NCI-H2196 (cell line): ENCODE measurements at regions not wholly inside any gene's neighbourhood (a gene's known extent, or its start where the extent isn't known, plus 50 kb on each side); places are given as distances from the start of the nearest gene placed in this dataset.
A peak's percentile ranks its signal among the peaks of the same experiment; 100 is the strongest.
"Not testable (repeated sequence)": the region's sequence is repeated elsewhere in the genome, so short reads cannot be mapped to it uniquely, and the experiment has no call there.

Experiments
- DNase-seq: peaks from one replicate; lab custom pipeline; 2025; ENCODE audit not compliant: unreplicated experiment; lab: John Stamatoyannopoulos, UW

DNA sequence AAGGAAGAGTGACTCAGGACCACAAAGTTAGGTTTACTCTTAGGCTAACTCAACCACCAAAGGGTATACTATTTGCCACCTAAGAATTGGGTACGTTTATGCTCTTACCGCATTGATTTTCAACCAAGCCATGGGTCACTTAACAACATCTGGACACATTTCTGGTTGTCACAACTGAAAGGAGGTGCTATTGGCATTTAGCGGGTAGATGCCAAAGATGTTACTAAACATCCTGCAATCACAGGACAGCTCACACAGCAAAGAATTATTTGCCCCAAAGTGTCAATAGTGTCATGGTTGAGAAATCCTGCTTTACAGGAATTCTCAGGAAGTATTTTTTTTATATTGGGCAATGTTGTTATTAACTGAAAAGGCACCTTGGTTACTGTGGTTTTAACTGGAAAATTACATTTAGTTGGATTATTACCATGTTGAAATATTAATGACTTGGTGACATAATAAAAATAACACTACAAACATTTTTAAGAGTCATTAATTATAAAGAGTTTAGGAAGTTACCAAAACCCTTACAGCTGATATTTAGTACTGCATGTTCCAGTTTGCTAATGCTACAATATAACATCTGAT lies 185.0 kb upstream of the TMEM196 start:
- DNase-seq: no peak

DNA sequence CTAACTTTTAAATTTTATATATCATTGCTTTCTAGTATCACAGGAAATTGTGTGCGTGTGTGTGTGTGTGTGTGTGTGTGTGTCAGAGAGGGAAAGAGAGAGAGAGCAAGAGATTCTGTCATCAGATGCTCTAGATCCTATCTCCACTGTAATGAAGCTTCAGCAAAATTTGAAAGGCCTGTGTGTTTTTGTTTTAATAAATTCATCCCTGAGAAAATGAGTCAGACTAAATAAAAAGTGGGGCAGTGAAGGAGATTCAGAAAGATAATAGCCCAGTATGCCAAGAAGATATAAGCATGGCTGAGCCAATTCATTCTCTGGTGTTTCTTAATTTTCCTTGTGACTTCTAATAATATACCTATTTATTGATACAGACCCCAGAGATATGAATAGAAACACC lies 184.2 kb upstream of the TMEM196 start:
- DNase-seq: no peak

DNA sequence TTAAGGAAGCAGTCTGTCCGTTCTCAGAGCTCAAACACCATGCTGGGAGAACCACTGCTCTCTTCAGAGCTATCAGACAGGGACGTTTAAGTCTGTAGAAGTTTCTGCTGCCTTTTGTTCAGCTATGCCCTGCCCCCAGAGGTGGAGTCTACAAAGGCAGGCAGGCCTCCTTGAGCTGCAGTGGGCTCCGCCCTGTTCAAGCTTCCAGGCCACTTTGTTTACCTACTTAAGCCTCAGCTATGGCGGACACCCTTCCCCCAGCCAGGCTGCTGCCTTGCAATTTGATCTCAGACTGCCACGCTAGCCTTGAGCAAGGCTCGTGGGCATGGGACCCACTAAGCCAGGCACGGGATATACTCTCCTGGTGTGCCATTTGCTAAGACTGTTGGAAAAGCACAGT lies 180.7 kb upstream of the TMEM196 start:
- DNase-seq: not testable (repeated sequence)

DNA sequence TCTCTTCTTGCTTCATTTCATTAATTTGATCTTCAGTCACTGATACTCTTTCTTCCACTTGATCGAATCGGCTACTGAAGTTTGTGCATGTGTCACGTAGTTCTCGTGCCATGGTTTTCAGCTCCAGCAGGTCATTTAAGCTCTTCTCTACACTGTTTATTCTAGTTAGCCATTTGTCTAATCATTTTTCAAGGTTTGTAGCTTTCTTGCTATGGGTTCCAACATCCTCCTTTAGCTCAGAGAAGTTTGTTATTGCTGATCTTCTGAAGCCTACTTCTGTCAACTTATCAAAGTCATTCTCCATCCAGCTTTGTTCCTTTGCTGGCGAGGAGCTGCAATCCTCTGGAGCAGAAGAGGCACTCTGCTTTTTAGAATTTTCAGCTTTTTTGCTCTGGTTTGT lies 180.0 kb upstream of the TMEM196 start:
- DNase-seq: not testable (repeated sequence)

DNA sequence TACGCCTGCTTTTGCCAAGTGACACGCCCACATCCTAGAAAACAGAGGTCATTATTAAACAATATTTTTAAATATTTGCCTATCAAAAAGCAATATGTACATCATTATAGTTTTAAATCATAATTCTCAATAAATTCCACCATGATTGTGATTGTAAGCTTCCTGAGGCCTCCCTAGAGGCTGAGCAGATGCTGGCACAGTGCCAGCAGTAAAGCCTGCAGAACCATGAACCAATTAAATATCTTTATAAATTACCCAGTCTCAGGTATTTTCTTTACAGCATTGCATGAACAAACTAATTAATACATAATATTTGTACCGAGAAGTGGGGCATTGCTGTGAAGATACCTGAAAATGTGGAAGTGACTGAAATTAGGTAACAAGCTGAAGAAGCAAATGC lies 174.7 kb upstream of the TMEM196 start:
- DNase-seq: no peak

DNA sequence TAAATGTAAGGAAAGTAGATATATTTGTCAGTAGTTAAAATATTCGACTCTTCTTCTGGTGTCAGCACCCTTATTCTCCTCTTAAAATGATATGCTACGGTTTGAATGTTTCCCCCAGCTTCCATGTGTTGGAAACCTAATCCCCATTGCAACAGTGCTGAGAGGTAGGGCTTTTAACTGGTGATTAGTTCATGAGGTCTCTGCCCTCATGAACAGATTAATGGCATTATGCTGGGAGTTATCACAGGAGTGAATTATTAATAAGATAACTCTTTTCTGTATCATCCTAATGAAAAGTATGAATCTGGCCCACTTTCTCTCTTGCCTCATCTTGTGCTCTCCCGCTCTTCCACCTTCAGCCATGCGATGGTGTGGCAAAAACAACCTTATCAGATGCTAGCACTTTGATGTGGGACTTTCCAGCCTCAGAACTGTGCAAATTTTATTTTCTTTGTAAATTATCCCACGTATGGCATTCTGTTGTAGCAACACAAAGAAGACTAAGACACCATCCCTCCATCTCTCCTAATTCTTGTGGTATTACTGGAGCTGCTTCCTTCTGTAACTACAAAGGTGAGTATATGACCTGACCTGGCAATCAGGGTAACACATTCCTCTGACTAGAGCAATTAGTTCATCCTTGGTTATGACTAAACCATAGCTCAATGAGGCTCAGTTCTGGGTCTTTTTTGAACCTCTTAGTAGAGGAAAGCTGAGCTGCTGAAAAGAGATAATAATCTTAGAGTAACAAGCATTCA lies 171.1 kb upstream of the TMEM196 start:
- DNase-seq: no peak

DNA sequence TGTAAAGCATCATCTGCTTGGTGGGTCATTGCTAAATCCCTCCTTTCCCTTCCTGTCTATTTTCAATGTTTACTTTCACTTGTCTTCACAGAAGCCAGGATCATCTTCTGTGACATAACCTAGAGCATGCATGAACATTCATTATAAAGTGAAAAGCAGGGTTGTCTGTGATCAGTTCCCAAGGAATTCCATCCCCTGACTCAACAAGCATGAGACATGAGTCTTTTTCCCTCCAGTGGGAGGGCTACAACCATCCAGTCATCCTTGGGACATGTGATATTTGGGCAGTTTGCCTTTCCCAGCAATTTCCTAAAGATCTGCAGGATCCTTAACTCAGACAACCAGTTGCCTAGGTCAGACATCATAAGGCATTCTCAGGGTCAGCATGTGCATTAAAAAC lies 166.3 kb upstream of the TMEM196 start:
- DNase-seq: no peak

DNA sequence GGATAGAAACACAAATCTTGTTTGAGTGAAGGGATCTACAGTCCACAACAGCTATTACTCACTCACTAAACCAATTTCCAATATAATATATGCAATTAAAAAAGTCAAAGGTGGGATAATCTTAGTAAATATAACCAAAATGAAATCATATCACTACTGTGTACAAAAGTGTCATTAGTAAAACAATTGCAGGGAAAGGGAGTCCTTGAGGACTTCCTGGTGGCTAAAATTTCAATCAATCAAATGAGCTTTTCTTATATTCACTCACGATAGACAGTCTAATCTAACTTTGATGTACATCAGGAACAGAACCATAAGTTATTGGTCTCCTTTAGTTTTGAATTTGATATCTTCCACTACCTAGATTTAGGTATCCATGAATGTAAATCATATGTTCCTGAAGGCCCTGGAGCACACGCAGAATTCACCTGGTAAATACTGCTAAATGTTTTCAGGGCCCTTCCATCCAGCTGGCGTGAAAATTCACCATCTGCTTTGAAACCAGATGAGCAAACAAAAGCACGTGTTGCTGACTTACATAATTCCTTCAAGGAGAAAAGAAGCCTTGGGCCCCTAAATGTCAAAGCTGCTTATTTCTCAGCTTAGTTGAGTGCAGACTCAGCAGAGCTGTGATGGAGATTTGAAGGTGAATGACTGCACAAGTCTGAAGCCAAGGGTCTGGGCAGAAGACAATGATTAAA lies 159.3 kb upstream of the TMEM196 start:
- DNase-seq: peak; percentile 5

DNA sequence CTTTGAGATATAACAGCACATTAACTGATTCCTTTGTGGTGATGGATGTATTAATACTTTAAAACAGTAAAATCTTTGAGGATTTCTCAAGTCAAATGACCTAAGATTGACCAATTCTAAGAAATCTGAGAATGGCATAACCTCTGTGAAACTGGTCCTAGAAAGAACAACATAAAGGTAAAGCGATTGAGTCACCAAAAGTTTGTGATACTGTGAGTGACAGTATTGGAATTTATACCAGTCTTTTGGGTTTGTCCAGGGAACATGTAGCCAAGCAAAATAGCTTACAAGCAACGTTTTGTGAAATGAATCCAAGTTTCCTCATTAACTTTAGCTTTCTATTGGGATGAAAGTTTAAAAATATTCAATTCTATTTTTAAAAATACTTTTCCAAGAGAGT lies 157.4 kb upstream of the TMEM196 start:
- DNase-seq: no peak

DNA sequence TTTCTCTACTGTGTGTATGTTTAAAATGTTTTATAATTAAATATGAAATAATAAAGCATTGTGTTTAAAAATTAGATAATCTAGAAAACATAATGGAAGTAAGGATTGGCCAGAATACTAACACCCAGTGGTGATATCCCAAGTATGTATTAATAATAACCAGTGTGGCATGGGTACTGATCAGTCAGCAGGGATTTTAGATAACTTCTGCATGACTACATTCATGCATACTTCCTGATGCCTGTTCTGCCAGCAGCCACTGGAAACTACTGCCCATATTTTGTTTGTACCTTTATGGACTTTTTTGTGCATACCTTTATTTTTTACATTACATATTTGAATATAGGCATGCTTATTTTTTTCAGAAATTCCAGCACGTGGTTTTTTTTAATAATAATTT lies 156.6 kb upstream of the TMEM196 start:
- DNase-seq: no peak

DNA sequence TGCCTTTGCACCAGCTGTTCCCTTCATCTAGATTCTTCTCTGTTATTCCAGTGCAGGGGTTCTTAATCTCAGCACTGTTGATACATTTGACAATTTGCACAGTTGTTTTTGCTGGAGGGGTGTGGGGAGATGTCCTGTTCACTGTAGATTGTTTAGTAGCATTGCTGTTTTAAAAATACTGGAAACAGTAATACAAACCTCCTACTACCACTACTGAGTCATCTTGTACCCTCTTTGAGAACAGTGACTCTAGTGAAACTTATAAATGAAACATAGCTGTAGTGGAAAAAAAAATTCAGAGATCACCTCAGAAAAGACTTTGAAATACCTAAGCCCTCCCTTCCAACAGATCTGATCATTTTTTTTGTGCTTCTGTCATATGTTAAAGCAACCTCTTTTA lies 154.8 kb upstream of the TMEM196 start:
- DNase-seq: no peak

DNA sequence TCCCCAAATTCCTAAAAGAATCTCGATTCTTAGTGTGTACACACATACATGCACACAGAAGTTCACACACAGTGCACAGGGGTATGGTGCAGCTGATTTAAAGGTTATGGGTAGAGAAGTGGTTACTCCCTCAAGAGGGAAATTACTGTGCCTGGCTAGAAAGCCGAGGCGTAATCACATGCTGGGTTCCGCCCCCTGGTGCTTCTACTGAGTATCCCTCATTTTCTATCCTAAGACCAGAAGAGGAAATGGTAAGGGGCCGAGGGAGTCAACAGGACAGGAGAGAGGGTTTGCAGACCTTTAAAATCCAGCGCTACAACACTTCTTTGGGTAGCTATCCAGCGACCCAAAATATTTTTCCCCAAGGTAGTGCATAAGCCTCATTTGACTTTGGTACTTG lies 147.3 kb upstream of the TMEM196 start:
- DNase-seq: no peak

DNA sequence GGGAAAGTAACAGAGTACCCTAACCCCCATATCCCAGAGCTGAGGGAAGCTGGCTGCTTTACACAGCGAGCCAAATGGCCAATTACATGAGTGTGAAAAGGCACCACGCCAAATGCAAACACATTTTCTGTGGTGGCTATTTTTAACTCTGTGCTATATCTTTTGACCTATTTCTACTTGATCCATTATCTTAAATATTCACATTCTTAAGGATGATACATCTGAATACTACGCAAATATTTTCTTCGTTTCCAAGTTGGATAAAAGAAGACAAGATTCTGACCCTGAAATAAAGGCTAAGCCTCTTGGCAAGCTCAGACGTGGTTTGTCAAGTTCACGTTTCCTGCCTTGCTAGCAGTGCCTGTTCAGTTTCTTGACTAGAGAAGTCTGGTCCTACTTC lies 146.7 kb upstream of the TMEM196 start:
- DNase-seq: no peak

DNA sequence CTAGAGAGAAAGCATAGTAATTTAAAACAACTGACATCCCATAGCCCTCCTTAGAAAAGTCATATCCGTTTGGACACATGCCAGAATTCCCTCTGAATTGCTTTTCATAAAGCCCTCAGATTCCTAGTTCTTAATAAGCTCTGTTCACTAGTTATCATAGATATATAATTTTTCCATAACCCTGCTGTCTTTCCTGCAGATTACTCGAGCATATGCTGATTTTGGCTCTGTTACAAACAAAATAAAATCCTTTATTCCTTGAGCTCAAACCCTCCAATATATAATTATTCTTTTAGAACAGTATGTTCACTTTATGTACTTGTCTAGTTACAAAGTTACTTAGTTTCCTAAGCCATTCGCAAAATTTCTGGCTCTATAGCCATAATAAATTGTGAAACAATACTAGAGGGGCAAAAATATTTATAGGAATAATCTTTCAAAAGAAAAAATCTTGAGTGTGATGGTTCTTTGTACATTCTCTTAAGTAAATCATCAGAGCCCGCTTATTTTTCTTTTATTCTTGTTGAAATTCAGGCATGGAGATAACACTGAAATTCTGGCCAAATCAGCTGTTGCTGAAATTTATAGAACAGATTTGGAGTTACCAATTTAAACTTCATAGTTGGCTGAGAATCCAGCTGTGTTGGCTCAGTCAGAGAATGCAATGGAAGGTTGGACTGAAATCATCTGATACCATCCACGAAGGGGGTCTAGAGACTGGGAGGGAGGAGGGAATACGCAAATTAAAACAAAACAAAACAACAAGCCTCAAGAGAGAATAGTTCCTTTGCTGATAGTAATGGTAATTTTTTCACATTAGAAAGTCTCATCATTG lies 146.1 kb upstream of the TMEM196 start:
- no peak for DNase-seq

DNA sequence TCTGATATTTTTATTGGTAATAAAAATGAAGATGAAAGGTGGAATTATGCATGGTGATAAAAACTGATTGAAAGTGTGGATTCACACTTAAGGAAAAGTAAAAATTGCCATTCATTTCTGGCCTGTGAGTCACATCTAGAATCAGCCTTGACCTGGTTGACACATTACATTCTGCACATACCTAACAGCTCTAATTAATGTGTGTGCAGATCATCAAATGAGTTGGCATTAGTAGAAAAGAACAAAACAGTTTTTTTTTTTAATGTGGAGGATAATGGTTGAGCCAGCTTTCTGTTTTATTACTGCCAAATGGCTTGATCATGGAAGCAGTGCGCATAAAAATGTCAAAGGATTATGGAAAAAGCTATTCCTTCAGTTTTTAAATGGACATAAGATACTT lies 142.6 kb upstream of the TMEM196 start:
- DNase-seq: no peak

DNA sequence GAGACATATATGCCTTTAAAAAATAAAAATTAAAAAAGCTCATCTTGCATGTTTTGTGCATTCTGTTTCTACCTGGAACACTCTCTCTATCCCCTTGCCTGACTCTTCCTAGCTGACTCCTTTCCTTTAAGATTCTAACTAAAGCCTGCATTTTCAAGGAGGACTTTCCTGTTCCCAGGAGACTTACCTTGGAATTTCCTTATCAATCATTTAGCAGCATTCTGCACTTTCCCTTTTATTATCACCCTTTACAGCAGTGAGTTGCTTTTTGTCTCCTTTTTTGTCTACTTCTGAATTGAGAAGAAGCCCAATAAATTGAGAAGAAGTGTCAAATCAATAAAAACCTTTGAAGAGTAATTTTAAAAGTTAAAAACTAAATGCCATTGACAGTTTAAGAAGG lies 142.2 kb upstream of the TMEM196 start:
- no peak for DNase-seq

DNA sequence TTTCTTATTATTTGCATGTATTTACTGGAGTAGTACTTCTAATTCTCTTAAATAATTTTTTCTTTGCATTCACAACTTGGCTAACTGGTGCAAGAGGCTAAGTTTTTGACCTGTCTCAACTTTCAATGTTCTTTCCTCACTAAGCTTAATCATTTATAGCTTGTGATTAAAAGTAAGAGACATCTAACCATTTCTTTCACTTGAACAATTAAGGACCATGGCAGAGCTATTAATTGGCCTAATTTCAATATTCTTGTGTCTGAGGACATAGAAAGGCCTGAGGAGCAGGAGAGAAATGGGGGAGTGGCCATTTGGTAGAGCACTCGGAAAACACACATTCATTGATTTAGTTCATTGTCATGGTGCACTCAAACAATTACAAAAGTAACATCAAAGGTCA lies 141.4 kb upstream of the TMEM196 start:
- no peak for DNase-seq

DNA sequence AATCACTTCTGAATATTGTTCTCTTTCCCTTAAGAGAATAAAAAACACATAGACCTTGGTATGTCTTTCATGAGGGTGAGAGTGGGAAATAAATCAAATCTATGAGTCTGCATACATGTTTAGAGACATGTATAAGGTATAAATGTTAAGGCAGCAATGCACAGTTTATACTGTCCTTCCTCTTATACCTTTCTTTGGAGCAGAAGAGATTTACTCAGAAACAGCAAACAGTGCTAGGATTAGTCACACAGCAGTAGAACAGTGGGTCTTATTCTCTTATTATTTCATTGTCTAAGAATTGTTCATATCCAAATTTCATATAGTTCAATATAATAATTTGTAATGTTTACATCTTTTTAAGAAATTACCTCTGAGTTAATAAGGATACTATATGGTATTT lies 126.7 kb upstream of the TMEM196 start:
- no peak for DNase-seq

DNA sequence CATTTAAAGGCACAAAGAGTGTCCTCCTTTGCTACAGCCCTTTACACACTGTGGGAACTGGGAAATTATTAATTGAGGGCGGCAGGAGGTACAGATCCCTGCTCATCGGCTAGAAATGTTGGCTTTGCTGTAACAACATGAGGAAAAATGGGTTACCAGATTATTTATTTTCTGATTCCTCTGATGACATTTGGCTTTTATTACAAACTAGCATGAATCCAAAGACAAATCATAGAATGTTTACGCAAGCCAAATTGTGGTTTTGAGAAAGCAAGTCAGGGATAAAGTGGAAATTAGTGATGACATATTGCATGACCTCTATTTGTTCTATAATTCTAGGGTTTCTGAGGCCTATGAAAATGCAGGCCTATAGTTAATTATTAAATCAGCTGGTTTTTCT lies 126.1 kb upstream of the TMEM196 start:
- no peak for DNase-seq

DNA sequence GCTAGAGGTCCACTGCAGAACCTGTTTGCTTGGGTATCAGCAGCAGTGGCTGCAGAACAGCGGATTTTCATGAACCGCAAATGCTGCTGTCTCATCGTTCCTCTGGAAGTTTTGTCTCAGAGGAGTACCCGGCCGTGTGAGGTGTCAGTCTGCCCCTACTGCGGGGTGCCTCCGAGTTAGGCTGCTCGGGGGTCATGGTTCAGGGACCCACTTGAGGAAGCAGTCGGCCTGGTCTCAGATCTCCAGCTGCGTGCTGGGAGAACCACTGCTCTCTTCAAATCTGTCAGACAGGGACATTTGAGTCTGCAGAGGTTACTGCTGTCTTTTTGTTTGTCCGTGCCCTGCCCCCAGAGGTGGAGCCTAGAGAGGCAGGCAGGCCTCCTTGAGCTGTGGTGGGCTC lies 109.5 kb upstream of the TMEM196 start:
- not testable (repeated sequence) for DNase-seq

DNA sequence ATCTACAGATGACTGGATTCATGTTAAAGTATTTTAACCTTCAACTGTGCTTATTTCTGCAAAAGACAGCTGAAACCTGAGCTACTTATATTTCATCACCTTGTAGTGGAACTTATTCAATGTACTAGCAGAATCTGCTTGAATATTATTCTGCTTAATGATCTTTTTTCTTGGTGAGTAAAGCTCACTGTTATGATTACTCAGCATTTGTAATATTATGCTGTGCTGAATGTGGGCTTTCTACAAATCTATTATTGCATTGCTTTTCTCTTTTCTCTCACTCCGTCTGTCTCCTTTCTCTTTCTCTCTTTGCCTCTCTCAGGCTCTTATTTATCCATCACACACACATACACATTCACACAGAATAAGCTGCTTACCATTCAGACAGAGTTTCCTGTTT lies 98.7 kb upstream of the TMEM196 start:
- no peak for DNase-seq

DNA sequence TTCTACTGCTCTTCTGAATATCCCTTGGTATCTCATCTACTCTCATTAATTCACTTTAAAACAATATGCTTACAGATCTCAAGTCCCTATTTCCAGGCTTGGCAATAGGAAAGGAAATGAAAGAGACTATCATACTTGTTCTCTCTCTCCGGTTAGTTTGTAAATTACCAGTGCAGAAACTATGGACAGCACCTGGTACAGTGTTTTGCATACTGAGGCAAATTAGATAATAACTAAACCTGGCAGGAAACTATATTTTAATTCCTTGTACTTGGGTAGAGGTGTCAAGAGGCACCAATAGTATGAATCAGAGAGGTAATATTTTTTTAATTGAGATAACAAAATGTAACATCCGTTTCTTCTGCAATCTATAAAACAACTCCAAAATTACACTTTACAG lies 97.7 kb upstream of the TMEM196 start:
- no peak for DNase-seq
